ENCODE measurements at regions not wholly inside any gene's neighbourhood (a gene's known extent, or its start where the extent isn't known, plus 50 kb on each side); places are given as distances from the start of the nearest gene placed in this dataset.

- no peak for TF ChIP-seq POLR2A (IDR thresholded peaks at IDR 0.05)
- no peak for TF ChIP-seq CTCF (IDR thresholded peaks at IDR 0.05)
These were observed 475.1 kb downstream of the TMEM232 start for GRCh38 chr5:110251366-110251765.

All from adrenal gland (tissue), 5 donors.